Astrocyte (in vitro differentiated cells and primary cell): ENCODE measurements at regions not wholly inside any gene's neighbourhood (a gene's known extent, or its start where the extent isn't known, plus 50 kb on each side); places are given as distances from the start of the nearest gene placed in this dataset.

Source experiments
- EZH2 ChIP-seq: IDR thresholded peaks from 2 replicates; pipeline ENCODE4 v1.6.1; 2012; ENCODE audit warnings: mild to moderate bottlenecking, low read length, inconsistent platforms; ENCODE audit not compliant: insufficient read depth
- TF ChIP-seq, protein P1 (sequence below): IDR thresholded peaks from 2 replicates; pipeline ENCODE4 v1.5.1; 2011; ENCODE audit warnings: low read depth, mild to moderate bottlenecking, inconsistent platforms, low read length, moderate library complexity; ENCODE audit not compliant: insufficient read depth

DNA sequence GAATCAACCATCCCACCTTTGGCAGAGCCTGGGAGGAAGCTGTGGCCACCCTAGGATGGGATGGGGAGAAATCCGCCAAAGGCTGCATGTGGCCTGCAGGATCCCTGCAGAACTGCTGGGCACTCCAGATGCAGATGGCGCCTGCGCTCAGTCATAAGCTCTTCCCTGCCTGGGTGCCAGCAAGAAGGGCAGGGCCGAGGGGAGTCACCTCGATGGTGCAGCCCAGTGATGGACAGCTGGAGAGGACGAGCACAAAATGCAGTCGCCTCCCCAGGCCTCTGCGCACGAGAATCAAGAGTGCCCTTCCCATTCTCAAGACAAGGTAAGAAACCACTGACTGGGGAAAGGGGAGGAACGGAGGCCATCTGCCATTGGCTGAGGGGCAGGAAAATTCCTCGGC lies 693.6 kb downstream of the TBC1D22A start:
- TF ChIP-seq, protein P1, sequence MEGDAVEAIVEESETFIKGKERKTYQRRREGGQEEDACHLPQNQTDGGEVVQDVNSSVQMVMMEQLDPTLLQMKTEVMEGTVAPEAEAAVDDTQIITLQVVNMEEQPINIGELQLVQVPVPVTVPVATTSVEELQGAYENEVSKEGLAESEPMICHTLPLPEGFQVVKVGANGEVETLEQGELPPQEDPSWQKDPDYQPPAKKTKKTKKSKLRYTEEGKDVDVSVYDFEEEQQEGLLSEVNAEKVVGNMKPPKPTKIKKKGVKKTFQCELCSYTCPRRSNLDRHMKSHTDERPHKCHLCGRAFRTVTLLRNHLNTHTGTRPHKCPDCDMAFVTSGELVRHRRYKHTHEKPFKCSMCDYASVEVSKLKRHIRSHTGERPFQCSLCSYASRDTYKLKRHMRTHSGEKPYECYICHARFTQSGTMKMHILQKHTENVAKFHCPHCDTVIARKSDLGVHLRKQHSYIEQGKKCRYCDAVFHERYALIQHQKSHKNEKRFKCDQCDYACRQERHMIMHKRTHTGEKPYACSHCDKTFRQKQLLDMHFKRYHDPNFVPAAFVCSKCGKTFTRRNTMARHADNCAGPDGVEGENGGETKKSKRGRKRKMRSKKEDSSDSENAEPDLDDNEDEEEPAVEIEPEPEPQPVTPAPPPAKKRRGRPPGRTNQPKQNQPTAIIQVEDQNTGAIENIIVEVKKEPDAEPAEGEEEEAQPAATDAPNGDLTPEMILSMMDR = no peak
- no peak for TF ChIP-seq EZH2
